ENCODE measurements at regions not wholly inside any gene's neighbourhood (a gene's known extent, or its start where the extent isn't known, plus 50 kb on each side); places are given as distances from the start of the nearest gene placed in this dataset.

DNA sequence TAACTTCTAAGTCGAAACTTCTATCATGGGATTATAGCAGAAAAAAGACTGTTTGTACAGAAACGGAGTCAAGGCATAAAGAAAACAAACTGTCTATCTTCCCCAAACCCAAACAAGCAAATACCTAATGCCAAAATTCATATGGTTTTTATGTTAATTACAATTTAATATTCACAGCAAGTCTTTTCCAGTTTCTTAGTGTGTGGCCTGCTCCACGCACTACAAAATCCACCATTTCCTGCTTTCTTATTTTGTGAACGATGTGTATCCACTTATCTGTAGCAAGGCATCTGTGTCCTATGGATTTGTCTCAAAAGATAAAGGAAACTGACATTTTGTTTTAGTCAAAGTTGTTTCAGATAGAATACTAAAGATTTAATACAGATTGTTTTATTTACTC is 588.0 kb upstream of the CCDC54 start:
- TF ChIP-seq, protein P1, sequence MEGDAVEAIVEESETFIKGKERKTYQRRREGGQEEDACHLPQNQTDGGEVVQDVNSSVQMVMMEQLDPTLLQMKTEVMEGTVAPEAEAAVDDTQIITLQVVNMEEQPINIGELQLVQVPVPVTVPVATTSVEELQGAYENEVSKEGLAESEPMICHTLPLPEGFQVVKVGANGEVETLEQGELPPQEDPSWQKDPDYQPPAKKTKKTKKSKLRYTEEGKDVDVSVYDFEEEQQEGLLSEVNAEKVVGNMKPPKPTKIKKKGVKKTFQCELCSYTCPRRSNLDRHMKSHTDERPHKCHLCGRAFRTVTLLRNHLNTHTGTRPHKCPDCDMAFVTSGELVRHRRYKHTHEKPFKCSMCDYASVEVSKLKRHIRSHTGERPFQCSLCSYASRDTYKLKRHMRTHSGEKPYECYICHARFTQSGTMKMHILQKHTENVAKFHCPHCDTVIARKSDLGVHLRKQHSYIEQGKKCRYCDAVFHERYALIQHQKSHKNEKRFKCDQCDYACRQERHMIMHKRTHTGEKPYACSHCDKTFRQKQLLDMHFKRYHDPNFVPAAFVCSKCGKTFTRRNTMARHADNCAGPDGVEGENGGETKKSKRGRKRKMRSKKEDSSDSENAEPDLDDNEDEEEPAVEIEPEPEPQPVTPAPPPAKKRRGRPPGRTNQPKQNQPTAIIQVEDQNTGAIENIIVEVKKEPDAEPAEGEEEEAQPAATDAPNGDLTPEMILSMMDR (IDR thresholded peaks at IDR 0.05): no peak
- no peak for TF ChIP-seq POLR2A (IDR thresholded peaks at IDR 0.05)
